T-helper 2 cell treated with Interferon-gamma antibody and Interleukin-4, amounts not matched to agents 100 ng/mL and 5 ng/mL, for 36 hours (primary cell): ENCODE measurements at regions not wholly inside any gene's neighbourhood (a gene's known extent, or its start where the extent isn't known, plus 50 kb on each side); places are given as distances from the start of the nearest gene placed in this dataset.

ENCODE experiments used
- intact Hi-C: fragments of 100-400 bp; cut with micrococcal nuclease; formaldehyde crosslinking; loops from one replicate; pipeline ENCODE4 v1.15.1; 2023

DNA sequence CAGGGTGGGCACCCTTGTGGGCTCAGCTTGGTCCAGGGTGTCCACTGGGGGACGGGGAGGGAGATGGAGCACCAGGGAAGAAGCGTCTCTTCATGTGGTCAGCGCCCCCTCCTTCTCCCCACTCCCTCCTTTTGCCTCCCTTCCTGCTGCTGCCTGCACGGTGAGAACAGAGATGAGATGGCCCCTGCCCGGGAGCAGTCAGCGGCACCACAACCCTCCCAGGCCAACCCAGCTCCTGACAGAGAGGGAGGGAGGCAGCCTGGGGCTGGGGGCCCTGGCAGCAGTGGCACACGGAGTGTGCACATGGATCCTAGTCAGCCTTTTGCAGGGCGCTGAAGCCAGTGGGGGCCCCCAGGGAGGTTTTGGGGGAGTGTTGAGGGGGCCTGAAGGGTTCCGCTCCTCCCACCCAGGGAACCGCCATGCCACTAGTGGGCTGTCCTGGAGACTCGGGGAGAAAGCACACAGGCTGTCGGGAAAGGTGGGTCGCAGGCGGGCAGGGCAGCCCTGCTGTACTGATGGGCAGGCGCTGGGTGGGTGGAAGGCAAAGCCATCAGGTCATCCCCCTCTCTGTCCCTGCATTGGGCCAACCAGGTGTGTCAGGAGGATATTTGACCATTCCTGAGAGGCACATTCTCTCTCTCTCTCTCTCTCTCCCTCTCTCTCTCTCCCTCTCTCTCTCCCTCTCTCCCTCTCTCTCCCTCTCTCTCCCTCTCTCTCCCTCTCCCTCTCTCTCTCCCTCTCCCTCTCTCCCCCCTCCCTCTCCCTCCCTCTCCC, 94.3 kb upstream of the BHLHE23 start:
- intact Hi-C loops: no loop called here

DNA sequence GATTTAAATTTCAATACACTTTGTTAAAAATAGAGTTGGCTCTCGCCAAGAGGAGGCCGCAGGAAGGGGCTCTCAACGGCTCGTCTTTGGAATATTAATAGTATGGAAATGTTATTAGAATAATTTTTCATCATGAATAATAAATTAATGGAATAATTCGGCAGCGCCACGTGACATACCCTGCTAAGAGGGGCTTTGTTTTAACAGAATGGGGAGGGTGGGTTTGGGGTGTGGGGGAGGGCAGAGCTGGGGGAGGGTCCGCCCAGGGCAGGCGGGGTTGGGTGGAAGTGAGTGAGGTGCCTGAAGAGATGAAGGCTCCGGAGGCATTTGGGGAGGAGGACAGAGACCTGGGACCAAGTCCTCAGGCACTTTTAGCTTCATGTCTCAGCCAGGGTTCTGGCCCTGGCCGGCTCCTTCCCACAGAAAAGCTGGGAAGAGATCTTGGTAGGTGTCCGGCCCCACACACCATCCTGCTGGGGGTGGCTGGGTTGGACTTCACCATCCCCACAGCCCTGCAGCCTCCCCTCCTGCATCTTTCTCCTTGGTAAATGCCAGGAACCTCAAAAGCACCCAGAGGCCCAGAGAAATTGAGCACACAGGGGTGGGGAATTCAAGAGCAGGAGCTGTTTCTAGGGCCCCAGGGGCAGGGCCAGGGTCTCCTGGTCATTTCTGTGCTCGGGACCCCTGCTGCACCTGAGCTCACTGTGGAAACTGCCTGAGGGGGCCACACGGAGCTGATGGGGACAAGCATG, 93.6 kb upstream of the BHLHE23 start:
- intact Hi-C loops: no loop called here

- intact Hi-C loops: no loop called here
Measured at GRCh38 chr20:63099456-63100173, 92.9 kb upstream of the BHLHE23 start.

- intact Hi-C loops: no loop called here
Measured at GRCh38 chr20:63098195-63098810, 91.5 kb upstream of the BHLHE23 start.

- intact Hi-C loops: no loop called here
Measured at GRCh38 chr20:63097336-63097831, 90.6 kb upstream of the BHLHE23 start.

DNA sequence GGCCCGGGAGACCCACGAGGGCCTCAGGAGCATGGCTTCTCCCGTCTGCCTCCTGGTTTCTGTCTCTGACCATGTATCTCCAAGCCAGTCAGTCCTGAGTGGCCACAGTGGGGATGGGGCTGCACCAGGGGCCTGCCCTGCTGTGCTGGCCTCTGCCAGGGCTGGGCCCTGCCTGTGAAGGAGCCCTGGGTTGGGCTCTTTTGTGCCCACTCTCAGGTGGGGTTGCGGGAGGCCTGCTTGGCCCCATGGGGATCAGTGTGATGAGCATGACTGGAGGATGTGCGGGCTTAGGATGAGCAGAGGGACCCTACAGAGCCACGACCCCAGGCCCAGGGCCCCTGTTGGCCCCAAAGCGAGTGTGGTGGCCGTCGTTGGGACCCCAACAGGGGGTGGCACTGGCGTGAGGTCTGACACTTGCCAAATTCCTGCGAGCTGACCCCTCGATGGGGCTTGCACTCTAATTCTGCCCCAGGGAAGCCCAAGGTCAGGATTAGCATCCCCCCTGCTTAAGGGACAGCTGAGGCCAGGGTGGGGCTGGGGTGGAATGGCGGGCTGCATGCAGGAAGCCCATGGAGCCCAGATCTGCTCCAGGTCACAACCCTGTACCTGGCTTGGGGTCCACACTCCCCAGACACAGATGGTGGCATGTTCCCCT, 90.0 kb upstream of the BHLHE23 start:
- intact Hi-C loops: no loop called here

- intact Hi-C loops: no loop called here
Measured at GRCh38 chr20:63095718-63096654, 89.2 kb upstream of the BHLHE23 start.

DNA sequence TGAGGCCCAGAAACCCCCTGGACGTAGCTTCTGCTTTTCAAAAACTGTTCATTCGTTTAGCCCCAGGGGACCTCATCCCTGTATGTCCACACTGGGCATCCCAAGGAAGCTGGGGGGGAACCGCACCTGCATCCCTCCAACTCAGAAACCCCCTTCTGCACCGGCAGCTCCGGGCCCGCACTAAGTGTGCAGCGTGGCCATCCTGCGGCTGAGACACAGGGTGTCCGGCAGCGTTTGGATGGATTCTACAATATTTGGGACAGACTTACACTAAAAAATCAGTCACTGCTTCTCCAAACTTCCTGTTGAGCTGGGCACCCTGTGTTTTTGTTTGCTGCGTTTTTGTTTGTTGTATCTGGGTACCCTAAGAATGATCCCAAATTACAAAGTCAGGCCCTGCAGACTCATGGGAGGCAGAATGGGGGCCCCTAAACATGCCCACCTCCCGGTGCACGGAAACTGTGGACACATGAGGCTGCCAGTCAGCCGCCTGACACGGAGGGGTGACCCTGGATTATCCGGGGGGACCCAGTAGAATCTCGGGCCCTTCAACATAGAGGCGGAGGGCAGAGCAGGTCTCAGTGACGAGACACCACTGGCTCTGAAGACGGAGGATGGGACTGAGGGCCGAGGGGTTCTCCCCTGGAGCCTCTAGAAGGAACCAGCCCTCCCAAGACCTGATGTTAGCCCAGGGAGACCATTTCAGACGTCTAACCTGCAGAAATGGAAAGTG, 88.2 kb upstream of the BHLHE23 start:
- intact Hi-C loops: no loop called here

DNA sequence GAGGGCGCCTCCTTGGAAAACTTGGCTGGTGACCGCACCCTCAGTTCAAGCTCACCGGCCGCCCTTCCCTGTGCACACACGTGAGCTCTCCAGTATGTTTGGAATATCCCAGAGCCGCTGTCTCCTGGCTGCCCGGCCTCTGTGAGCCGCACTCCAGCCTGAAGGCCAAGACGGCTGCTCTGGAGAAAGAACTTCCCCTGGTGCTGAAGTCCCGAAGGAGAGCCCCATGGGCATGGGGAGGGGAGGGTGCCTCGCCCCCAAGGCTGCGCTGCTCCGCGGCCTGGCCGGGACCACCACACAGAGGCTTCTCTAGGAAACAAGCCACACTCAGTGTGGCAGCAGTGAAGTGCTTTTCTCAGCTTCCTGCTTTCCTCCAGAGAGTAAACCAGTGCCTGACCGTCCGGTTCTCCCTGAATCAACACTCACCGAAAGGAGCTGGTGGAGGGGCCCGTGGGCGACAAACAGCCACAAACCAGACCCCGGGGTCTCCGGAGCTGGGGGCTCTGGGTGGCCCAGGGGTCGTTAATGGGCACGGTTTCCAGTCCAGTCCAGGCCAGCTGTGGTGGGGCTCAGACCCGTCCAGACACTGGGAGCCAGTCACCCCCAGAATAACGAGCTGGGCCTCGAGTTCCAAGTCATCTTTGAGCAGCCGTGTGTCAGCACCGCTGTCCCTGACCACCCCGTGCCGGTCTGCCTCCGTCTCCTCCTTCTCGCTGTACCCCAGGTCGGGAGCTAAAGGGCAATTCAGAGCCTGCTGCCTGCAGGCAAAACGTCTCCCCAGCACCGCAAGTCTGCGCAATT, 87.4 kb upstream of the BHLHE23 start:
- intact Hi-C loops: no loop called here

GRCh38 chr20:63092660-63093215, 86.0 kb upstream of the BHLHE23 start:
- intact Hi-C loops: no loop called here

DNA sequence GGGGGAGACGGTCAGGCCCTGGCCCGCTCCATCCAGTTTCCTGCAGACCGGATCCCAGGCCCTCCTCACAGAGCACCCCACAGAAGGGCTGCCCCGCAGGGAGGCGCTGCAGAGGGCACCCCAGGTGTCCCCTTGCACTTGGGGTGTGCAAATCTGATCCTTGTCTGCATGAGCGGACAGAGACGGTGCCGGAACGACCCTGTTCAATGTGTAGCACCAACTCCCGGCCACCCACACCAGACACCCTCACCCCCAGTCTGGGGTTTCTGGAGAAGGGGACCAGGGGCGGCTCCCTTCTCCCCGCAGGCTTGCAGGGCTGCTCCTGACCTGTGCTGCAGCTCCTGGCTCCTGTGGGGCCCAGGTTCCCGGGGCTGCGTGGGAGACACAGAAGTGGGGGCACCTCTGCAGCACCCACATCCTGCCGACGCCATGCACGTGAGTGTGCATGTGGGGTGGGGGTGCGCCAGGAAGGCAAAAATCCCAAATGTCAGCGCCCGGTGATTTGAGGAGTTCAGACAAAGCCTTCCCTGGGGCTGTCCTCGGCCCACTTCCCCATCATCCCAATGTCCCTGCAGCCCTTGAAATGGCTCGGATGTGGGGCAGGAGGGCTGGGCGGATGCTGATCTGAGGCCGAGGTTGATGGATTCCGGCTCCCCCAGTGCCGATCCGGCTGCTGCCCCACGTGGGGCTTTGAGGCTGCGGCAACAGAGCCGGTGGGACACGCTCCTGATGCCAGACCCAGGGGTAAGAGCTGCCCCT, 85.3 kb upstream of the BHLHE23 start:
- intact Hi-C loops: no loop called here

- intact Hi-C loops: no loop called here
Measured at GRCh38 chr20:63090682-63091571, 84.2 kb upstream of the BHLHE23 start.

GRCh38 chr20:63090052-63090451, 83.3 kb upstream of the BHLHE23 start:
- intact Hi-C loops: no loop called here

DNA sequence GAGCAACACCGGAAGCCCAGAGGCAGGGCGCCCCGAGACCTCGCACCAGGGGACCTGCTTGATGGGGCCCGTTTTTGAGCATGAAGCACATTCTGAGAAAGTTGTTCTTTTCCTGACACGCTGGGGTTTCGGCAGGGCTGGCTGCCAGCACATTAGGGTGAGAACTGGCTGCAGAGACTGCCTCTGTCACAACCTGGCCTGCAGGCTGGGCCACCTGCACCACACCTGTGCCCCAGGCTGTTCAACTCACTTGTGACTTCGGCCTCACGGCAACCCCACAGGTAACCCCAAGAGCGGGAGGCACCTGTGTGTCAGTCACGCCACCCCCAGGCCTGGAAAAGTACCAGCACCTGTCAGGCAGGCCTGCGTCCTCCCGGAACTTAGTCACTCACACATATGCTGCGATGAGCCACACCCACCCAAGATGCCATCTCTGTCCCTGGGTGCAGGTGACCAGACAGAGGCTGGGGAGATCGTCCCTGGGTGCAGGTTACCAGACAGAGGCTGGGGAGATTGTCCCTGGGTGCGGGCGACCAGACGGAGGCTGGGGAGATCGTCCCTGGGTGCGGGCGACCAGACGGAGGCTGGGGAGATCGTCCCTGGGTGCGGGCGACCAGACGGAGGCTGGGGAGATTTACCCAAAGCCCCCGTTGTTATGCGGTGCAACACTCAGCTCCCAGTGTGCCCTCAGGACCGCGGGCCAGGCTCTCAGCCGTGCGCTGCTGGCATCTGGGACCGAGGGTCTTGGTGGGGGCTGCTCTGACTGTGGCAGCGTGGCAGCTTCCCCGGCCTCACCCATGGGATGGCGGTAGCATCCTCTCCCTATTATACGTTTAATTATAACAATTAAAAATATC, 82.5 kb upstream of the BHLHE23 start:
- intact Hi-C loops: no loop called here
